Lower leg skin (tissue), 4 donors: ENCODE measurements at regions not wholly inside any gene's neighbourhood (a gene's known extent, or its start where the extent isn't known, plus 50 kb on each side); places are given as distances from the start of the nearest gene placed in this dataset.

Experiments
- DNase-seq, 2 donors: peaks; one replicate each; pipeline ENCODE4 v3.0.0-alpha.2; 2019; ENCODE audit warnings: low spot score in 2 of 2
- H3K4me3 ChIP-seq: fragments of 200-600 bp; sonication (generic); 2 replicates; pipeline ENCODE4 v1.5.1; 2017; ENCODE audit warnings: mild to moderate bottlenecking, low read depth; ENCODE audit not compliant: poor library complexity, severe bottlenecking
- POLR2A ChIP-seq, 2 donors: fragments of 450-650 bp; IDR thresholded peaks; one replicate each; pipeline ENCODE4 v1.6.1; 2016 to 2017; ENCODE audit warnings: antibody characterized with exemption in 2 of 2, mild to moderate bottlenecking in 1 of 2, moderate library complexity in 1 of 2
- WGBS, 2 donors: methylation state at CpG; one replicate each; pipeline ENCODE4 v1.1.5; 2018; 5-methylcytosine and 5-hydroxymethylcytosine counted together
- intact Hi-C: fragments of 100-400 bp; cut with DNase I; formaldehyde crosslinking; loops from one replicate; pipeline ENCODE4 v1.15.0; 2023; ENCODE audit warnings: low total_unique reads
- TF ChIP-seq, protein P1 (sequence below), 3 donors: fragments of 450-650 bp; IDR thresholded peaks; one replicate each; pipeline ENCODE4 v1.5.1; 2016; ENCODE audit warnings: antibody characterized with exemption in 3 of 3, mild to moderate bottlenecking in 3 of 3, moderate library complexity in 2 of 3

DNA sequence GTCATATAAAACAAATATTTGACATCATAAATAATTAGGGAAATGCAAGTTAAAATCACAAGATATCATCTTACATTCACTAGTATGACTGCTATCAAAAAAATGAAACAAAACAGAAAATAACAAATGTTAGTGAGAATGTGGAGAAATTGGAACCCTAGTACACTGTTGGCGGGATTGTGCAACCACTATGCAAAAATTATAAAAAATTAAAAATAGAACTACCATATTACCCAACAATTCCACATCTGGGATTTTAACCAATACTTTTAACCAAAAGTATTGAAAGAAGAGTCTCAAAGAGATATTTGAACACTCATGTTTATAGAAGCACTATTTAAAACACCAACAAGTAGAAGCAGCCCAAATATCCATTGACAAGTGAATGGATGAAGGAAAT lies 797.2 kb upstream of the ADAMTS5 start:
- TF ChIP-seq, protein P1, sequence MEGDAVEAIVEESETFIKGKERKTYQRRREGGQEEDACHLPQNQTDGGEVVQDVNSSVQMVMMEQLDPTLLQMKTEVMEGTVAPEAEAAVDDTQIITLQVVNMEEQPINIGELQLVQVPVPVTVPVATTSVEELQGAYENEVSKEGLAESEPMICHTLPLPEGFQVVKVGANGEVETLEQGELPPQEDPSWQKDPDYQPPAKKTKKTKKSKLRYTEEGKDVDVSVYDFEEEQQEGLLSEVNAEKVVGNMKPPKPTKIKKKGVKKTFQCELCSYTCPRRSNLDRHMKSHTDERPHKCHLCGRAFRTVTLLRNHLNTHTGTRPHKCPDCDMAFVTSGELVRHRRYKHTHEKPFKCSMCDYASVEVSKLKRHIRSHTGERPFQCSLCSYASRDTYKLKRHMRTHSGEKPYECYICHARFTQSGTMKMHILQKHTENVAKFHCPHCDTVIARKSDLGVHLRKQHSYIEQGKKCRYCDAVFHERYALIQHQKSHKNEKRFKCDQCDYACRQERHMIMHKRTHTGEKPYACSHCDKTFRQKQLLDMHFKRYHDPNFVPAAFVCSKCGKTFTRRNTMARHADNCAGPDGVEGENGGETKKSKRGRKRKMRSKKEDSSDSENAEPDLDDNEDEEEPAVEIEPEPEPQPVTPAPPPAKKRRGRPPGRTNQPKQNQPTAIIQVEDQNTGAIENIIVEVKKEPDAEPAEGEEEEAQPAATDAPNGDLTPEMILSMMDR (IDR thresholded peaks at IDR 0.05) = no peak
- TF ChIP-seq POLR2A (IDR thresholded peaks at IDR 0.05) = no peak
- no peak overlapping the region for H3K4me3 ChIP-seq
- intact Hi-C loops = no loop called here
- WGBS, 2 donors = 81 to 85% methylated on average over 1 of the region's 1 CpG
- no peak for DNase-seq

DNA sequence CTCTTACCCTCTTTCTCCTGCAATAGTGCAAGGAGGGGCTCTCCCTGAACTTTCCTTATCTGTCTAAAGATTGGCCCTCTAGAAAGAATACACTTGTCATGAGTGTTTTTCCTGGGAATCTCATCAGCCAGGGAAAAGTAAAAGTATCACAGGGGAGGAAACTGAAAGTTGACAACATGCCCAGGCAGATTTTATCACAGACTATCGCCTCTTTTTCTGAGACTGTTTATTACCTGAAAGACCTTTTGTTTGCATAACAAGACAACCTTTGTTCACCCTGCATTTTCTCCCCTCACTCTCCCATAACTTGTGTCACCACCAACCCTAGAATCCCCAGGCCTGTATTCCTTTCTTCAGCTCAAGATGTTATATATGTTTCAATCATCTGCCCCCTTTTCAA lies 794.7 kb upstream of the ADAMTS5 start:
- TF ChIP-seq, protein P1 (IDR thresholded peaks at IDR 0.05) = no peak
- no peak for TF ChIP-seq POLR2A (IDR thresholded peaks at IDR 0.05)
- WGBS, 2 donors = 7 to 12% methylated on average over 1 of the region's 1 CpG
- no peak for DNase-seq
- intact Hi-C loops = no loop called here
- H3K4me3 ChIP-seq = no peak overlapping the region

DNA sequence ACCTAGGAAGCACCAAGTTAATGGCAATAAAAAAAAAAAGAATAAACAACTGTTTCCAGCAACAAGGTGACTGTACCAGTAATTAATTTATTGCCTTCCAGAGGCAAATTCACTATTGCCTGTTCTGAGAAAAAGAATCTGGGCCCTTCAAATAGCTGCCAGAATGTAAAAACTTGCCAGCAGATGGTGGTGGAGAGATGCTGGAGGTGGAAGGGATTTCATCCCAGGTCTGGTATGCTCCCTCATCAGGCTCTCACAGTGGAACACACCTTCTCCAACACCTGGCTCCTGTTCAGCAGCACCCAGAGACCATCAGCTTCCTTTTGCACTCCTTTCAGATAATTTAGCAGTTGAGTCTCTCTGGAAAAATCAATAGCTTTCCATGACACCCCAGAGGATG lies 792.9 kb upstream of the ADAMTS5 start:
- no peak for DNase-seq
- no peak for TF ChIP-seq POLR2A (IDR thresholded peaks at IDR 0.05)
- TF ChIP-seq, protein P1 (IDR thresholded peaks at IDR 0.05) = no peak
- intact Hi-C loops = no loop called here
- no peak overlapping the region for H3K4me3 ChIP-seq

DNA sequence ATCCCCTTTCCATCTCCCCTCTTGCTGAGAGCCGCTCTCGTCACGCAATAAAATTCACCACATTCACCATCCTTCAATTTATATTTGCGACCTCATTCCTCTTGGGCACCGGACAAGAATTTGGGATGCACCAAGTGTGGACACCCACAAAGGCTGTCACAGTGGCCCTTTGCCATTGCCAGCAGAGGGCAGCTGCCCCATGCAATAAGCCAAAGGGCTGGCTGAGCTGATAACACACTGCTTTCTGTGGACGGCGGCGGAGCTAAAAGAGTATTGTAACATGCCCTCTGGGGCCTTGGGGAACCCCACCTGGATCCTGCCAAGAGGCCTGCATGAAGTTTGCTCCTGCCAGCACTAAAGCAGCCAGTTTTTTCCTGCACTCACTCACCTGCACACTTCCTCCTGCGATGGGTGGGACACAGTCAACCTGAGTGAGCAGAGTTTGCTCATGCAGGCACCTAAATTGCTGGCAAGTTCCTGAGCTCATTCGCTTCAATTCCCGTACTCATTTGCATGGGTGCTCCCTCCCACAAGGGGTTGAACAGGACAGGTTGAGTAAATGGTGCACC lies 792.3 kb upstream of the ADAMTS5 start:
- no peak overlapping the region for H3K4me3 ChIP-seq
- WGBS, 2 donors = 84 to 90% methylated on average over 11 of the region's 11 CpGs
- no peak for TF ChIP-seq POLR2A (IDR thresholded peaks at IDR 0.05)
- TF ChIP-seq, protein P1 (IDR thresholded peaks at IDR 0.05) = no peak
- DNase-seq = no peak
- intact Hi-C loops = no loop called here

DNA sequence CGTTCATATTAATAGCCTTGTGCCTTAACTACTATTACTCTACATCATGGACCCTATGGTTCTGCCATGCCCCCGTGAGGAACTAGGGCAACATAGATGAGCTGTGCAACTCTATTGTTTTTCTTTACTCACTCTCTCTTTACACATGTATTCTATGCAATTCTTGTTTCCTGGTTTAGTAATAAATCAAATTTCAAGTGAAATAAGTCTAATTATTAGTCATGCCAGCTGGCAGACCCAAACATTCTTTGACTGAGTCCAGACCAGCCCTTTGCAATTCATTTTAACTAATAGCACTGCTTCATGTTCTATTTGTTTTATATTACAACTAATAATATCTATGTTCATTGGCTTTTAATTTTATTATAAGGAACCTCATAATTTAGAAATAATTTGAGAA lies 789.3 kb upstream of the ADAMTS5 start:
- no peak overlapping the region for H3K4me3 ChIP-seq
- WGBS, 2 donors = 68 to 81% methylated on average over 2 of the region's 2 CpGs
- no peak for TF ChIP-seq POLR2A (IDR thresholded peaks at IDR 0.05)
- TF ChIP-seq, protein P1 (IDR thresholded peaks at IDR 0.05) = no peak
- no peak for DNase-seq
- intact Hi-C loops = no loop called here

DNA sequence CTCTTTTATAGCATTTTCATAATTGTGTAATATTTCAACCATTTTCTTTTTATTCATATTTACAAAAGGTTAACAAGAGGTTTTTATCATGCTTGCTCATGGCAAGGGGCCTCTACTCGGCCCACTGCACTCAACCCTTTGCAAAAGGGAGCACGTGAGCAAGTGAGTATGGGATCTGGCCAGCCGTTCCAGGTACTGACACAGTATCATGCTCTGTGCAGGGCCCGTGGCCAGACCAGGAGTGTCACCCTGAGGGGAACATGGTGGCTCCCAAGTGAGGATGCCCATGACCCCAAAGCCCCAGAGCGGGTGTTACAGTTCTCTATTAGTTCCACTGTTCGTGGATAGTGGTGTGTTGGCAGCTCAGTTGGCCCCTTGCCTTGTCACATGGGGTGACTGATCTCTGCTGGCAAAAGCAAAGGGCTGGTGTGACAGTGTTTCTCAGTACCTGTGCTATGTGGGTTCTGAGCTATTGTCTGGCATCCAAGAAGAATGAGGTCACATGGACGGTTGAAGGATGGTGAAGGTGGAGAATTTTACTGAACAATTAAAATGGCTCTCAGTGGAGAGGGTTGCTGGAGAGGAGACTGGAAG lies 777.2 kb upstream of the ADAMTS5 start:
- WGBS, 2 donors = 88 to 91% methylated on average over 7 of the region's 7 CpGs
- DNase-seq = no peak
- no peak overlapping the region for H3K4me3 ChIP-seq
- intact Hi-C loops = no loop called here
- TF ChIP-seq, protein P1 (IDR thresholded peaks at IDR 0.05) = no peak
- TF ChIP-seq POLR2A (IDR thresholded peaks at IDR 0.05) = no peak
